Ovary (tissue), 7 donors: ENCODE measurements at regions not wholly inside any gene's neighbourhood (a gene's known extent, or its start where the extent isn't known, plus 50 kb on each side); places are given as distances from the start of the nearest gene placed in this dataset.

Experiments
- DNase-seq, 5 donors: peaks; one replicate each; pipeline ENCODE4 v3.0.0-alpha.2; 2019 to 2020
- H3K27ac ChIP-seq, 2 donors: fragments of 200-600 bp; one replicate each; pipeline versions ENCODE4 v1.5.1 to v1.8.0; 2019 to 2022
- H3K27me3 ChIP-seq: fragments of 200-600 bp; one replicate; pipeline ENCODE4 v1.8.0; 2022
- H3K36me3 ChIP-seq: fragments of 200-600 bp; sonication (generic); one replicate; pipeline ENCODE4 v1.5.1; 2019
- H3K4me1 ChIP-seq: one replicate; pipeline ENCODE4 v1.8.1; 2013; ENCODE audit warnings: mild to moderate bottlenecking, moderate library complexity; ENCODE audit not compliant: insufficient read depth
- H3K4me3 ChIP-seq: fragments of 200-600 bp; sonication (generic); one replicate; pipeline ENCODE4 v1.5.1; 2017
- H3K9me3 ChIP-seq, 2 donors: fragments of 200-600 bp in 1 of 2; sonication (generic) in 1 of 2; one replicate each; pipeline versions ENCODE4 v1.5.1 to v1.8.1; 2013 to 2019; ENCODE audit warnings: mild to moderate bottlenecking in 1 of 2, moderate library complexity in 1 of 2
- EP300 ChIP-seq: sonication (generic); formaldehyde crosslinking; IDR thresholded peaks from one replicate; pipeline ENCODE4 v1.6.1; 2017; ENCODE audit warnings: antibody characterized with exemption
- POLR2A ChIP-seq: fragments of 450-650 bp; IDR thresholded peaks from one replicate; pipeline ENCODE4 v1.6.1; 2017; ENCODE audit warnings: antibody characterized with exemption, mild to moderate bottlenecking, moderate library complexity
- WGBS, 3 donors: extraction: QIAGEN DNeasy Blood & Tissue Kit in 1 of 3; methylation state at CpG; one replicate each; pipeline versions ENCODE4 v1.1.5 to v1.1.7; 2013 to 2017; 5-methylcytosine and 5-hydroxymethylcytosine counted together
- intact Hi-C, 4 donors: fragments of 100-400 bp; cut with DNase I; formaldehyde crosslinking; loops; one replicate each; pipeline versions ENCODE4 v1.11.0 to v1.15.1; 2022 to 2023
- TF ChIP-seq, protein P1 (sequence below), 3 donors: fragments of 450-650 bp in 2 of 3; fragments of 200-600 bp in 1 of 3; IDR thresholded peaks; one replicate each; pipeline versions ENCODE4 v1.5.1 to v1.8.0; 2016 to 2022; ENCODE audit warnings: antibody characterized with exemption in 3 of 3, mild to moderate bottlenecking in 1 of 3
- donor health status: DM: no; HTN: no; CAD: no; lungs with moderate emphysema.
- donor health status: DM: no; HTN: no; CAD: no.
- donor health status: Bipolar disorder and iron deficiency.
- donor health status: DM: no; HTN: no; CAD: no.
- donor health status: DM: yes; HTN: yes; CAD: no.

DNA sequence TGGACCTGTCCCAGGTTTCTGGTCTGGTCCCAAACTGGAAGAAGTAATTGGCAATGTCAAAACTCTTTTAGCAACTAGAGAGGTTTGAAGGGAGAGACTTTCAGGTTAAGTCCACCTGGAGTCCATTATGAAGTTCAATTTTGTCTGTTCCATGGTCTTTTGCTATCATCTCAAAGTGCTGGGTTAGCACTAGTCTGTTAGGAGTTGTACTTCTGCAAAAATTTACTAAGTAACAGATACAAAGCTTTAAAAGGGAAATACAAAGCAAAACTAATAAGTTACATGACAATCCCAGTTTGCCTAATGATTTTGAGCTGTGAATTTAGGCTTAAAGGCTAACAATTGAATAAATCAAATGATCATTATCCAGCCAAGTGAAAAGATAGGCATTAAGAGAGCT is 643.9 kb downstream of the C12orf50 start:
- no peak overlapping the region for H3K4me3 ChIP-seq
- no peak for DNase-seq
- no peak for TF ChIP-seq EP300
- H3K4me1 ChIP-seq: no peaks in the 10 kb centered on the region
- H3K27ac ChIP-seq: no peak overlapping the region
- no peaks in the 10 kb centered on the region for H3K36me3 ChIP-seq
- H3K27me3 ChIP-seq: no peaks in the 10 kb centered on the region
- no peaks in the 10 kb centered on the region for H3K9me3 ChIP-seq
- intact Hi-C loops: no loop called here

DNA sequence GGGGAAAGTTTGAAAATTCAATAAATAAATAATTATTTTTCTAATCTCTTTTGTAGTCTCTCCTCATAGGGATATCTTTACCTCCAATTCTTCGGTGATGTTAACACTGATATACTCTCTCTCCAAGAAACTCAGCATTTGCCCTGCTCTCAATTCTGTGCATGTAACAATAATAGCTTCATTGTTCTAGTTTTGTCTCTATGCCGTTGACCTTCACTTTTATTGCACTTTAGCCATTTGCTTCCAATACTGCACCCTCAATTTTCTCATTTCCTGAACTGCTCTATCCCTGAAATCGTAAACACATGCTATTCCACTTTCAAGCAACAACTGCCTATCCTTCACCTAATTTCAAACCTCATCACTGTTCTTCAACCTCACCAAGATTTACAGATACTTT is 645.0 kb downstream of the C12orf50 start:
- Histone ChIP-seq H3K4me3 (no peak overlapping the region), H3K36me3 (no peaks in the 10 kb centered on the region), H3K4me1 (no peaks in the 10 kb centered on the region), H3K27me3 (no peaks in the 10 kb centered on the region), H3K27ac (no peak overlapping the region), H3K9me3 (no peaks in the 10 kb centered on the region)
- no peak for DNase-seq
- 80 to 88% (median 84%) methylated on average over 3 of the region's 3 CpGs for WGBS, 3 donors
- intact Hi-C loops: no loop called here
- TF ChIP-seq EP300 (no peak), POLR2A (no peak)
- TF ChIP-seq, protein P1, sequence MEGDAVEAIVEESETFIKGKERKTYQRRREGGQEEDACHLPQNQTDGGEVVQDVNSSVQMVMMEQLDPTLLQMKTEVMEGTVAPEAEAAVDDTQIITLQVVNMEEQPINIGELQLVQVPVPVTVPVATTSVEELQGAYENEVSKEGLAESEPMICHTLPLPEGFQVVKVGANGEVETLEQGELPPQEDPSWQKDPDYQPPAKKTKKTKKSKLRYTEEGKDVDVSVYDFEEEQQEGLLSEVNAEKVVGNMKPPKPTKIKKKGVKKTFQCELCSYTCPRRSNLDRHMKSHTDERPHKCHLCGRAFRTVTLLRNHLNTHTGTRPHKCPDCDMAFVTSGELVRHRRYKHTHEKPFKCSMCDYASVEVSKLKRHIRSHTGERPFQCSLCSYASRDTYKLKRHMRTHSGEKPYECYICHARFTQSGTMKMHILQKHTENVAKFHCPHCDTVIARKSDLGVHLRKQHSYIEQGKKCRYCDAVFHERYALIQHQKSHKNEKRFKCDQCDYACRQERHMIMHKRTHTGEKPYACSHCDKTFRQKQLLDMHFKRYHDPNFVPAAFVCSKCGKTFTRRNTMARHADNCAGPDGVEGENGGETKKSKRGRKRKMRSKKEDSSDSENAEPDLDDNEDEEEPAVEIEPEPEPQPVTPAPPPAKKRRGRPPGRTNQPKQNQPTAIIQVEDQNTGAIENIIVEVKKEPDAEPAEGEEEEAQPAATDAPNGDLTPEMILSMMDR (IDR thresholded peaks at IDR 0.05): no peak

DNA sequence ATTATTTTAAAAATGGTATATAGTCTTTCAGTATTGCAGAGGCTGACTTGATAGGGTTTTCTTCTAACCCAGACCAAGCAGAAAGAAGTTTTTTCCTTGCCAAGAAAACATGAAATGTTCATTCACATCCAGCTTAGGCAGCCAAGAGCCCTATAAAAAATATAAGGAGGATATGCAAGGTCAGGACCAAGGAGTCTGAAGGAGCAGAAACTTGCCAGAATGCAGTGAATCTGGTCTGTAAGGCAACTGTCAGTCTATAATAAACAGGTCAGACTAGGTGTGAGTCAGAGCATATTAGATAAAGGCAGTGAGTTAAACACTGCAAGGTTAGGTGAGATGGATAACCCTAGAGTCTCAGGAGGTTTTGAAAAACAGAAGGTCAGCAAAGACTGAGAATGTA is 645.5 kb downstream of the C12orf50 start:
- Histone ChIP-seq H3K4me1 (no peaks in the 10 kb centered on the region), H3K9me3 (no peaks in the 10 kb centered on the region), H3K36me3 (no peaks in the 10 kb centered on the region), H3K4me3 (no peak overlapping the region), H3K27ac (no peak overlapping the region), H3K27me3 (no peaks in the 10 kb centered on the region)
- intact Hi-C loops: no loop called here
- TF ChIP-seq, protein P1 (IDR thresholded peaks at IDR 0.05): no peak
- no peak for TF ChIP-seq EP300
- no peak for TF ChIP-seq POLR2A
- no peak for DNase-seq

DNA sequence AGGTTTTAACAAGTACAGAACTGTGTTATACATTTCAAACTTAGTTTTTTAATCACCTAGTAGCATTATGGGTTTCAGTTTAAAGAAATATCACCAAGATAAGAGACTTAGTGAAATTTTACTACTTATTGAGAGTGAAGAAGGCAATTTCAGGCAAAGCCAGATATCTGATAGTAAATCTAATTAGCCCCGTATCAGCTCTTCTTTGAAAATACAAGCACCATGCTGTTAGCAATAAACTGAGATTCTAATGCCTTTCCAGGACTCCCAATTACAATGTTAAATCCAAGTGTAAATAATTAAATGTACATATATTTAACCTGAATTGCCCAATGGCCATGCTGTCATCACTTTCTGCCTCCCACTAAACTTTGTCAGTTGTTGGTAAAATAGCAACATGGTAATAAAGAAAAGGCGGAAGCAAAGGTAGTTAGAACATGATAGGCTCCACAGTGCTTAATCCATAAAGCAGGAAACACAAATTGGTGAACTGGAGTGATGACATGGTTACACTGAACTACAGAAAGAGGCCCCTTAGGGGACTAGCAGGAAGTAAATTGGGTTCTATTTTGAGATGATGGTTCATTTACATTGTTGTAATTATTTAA is 646.1 kb downstream of the C12orf50 start:
- no peaks in the 10 kb centered on the region for H3K36me3 ChIP-seq
- H3K27ac ChIP-seq: no peak overlapping the region
- DNase-seq: no peak
- intact Hi-C loops: no loop called here
- TF ChIP-seq POLR2A: no peak
- TF ChIP-seq EP300: no peak
- TF ChIP-seq, protein P1 (IDR thresholded peaks at IDR 0.05): no peak
- no peaks in the 10 kb centered on the region for H3K4me1 ChIP-seq
- no peaks in the 10 kb centered on the region for H3K27me3 ChIP-seq
- H3K9me3 ChIP-seq: no peaks in the 10 kb centered on the region
- WGBS, 3 donors: 74 to 90% (median 83%) methylated on average over 2 of the region's 2 CpGs
- H3K4me3 ChIP-seq: no peak overlapping the region

DNA sequence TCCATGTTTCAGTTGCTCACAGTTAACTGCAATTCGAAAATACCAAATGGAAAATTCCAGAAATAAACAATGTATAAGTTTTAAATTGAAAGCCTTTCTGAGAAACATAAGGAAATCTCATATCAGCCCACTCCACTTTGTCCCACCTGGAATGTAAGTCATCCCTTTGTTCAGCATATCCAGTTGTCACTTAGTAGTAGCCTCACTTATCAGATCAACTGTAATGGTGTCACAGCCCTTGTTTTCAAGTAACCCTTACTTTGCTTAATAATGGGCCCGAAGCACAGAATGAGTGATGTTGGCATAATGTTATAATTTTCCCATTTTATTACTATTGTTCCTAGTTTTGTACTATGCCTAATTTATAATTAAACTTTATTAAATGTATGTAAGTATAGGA is 646.8 kb downstream of the C12orf50 start:
- intact Hi-C loops: no loop called here
- 90 to 91% (median 90%) methylated on average over 2 of the region's 2 CpGs for WGBS, 3 donors
- H3K4me1 ChIP-seq: no peaks in the 10 kb centered on the region
- no peaks in the 10 kb centered on the region for H3K36me3 ChIP-seq
- TF ChIP-seq, protein P1 (IDR thresholded peaks at IDR 0.05): no peak
- no peak for TF ChIP-seq EP300
- TF ChIP-seq POLR2A: no peak
- H3K9me3 ChIP-seq: no peaks in the 10 kb centered on the region
- H3K27ac ChIP-seq: no peak overlapping the region
- DNase-seq: no peak
- no peak overlapping the region for H3K4me3 ChIP-seq
- H3K27me3 ChIP-seq: no peaks in the 10 kb centered on the region
